ENCODE measurements at regions not wholly inside any gene's neighbourhood (a gene's known extent, or its start where the extent isn't known, plus 50 kb on each side); places are given as distances from the start of the nearest gene placed in this dataset.

DNA sequence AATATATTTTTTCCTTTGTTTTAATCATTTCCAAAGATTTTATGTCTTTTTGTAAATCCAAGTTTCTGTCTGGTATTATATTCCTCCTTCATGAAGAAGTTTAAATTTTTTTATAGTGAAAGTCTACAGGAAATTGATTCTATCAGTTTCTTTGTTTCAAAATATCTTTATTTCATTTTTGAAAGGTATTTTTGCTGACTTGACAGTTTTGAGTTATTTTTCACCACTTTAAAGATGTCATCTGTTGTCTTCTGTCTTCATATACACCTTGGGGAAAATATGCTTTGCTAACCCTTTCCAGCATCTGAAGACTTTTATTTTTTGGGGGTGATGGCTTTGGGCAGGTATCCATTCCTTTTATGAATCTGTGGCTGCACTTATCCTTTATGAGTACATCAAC, 164.4 kb upstream of the EPHA5 start:
- no peak for TF ChIP-seq TAF1 (IDR thresholded peaks at IDR 0.05; ENCODE audit: low read depth)
- no peak for TF ChIP-seq EP300 (IDR thresholded peaks at IDR 0.05; ENCODE audit: borderline replicate concordance)
- no peak for TF ChIP-seq CREB1 (IDR thresholded peaks at IDR 0.05; ENCODE audit: low read depth)
- TF ChIP-seq, protein P1, sequence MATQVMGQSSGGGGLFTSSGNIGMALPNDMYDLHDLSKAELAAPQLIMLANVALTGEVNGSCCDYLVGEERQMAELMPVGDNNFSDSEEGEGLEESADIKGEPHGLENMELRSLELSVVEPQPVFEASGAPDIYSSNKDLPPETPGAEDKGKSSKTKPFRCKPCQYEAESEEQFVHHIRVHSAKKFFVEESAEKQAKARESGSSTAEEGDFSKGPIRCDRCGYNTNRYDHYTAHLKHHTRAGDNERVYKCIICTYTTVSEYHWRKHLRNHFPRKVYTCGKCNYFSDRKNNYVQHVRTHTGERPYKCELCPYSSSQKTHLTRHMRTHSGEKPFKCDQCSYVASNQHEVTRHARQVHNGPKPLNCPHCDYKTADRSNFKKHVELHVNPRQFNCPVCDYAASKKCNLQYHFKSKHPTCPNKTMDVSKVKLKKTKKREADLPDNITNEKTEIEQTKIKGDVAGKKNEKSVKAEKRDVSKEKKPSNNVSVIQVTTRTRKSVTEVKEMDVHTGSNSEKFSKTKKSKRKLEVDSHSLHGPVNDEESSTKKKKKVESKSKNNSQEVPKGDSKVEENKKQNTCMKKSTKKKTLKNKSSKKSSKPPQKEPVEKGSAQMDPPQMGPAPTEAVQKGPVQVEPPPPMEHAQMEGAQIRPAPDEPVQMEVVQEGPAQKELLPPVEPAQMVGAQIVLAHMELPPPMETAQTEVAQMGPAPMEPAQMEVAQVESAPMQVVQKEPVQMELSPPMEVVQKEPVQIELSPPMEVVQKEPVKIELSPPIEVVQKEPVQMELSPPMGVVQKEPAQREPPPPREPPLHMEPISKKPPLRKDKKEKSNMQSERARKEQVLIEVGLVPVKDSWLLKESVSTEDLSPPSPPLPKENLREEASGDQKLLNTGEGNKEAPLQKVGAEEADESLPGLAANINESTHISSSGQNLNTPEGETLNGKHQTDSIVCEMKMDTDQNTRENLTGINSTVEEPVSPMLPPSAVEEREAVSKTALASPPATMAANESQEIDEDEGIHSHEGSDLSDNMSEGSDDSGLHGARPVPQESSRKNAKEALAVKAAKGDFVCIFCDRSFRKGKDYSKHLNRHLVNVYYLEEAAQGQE (IDR thresholded peaks at IDR 0.05; ENCODE audit: low read depth), result no peak
- TF ChIP-seq TCF12 (IDR thresholded peaks at IDR 0.05; ENCODE audit: low read depth), result no peak
- TF ChIP-seq MAX (IDR thresholded peaks at IDR 0.05), result no peak
- TF ChIP-seq RAD21 (IDR thresholded peaks at IDR 0.05; ENCODE audit: low read depth), result no peak
- no peak for TF ChIP-seq USF1 (IDR thresholded peaks at IDR 0.05)
- TF ChIP-seq CEBPB (IDR thresholded peaks at IDR 0.05), result no peak
- no peak for TF ChIP-seq NFIC (IDR thresholded peaks at IDR 0.05)
- TF ChIP-seq EGR1 (IDR thresholded peaks at IDR 0.05), result no peak
- no peak for TF ChIP-seq YY1 (IDR thresholded peaks at IDR 0.05; ENCODE audit: low read depth)
- no peak for TF ChIP-seq TEAD4 (IDR thresholded peaks at IDR 0.05)
- TF ChIP-seq FOXM1 (IDR thresholded peaks at IDR 0.05; ENCODE audit: borderline replicate concordance, low read depth), result no peak
